Activated naive CD8-positive, alpha-beta T cell treated with anti-CD3 and anti-CD28 coated beads, Interleukin-2, amount 10 ng/mL, durations not matched to agents 7 days and 5 days (primary cell): ENCODE measurements at regions not wholly inside any gene's neighbourhood (a gene's known extent, or its start where the extent isn't known, plus 50 kb on each side); places are given as distances from the start of the nearest gene placed in this dataset.

Experiments
- ATAC-seq: fragments of 150-1000 bp; cut with Tn5 transposase; one replicate; pipeline ENCODE4 v1.10.0; 2021; ENCODE audit warnings: low read depth, moderate library complexity
- POLR2A ChIA-PET: fragments of 350-600 bp; sonication (Branson Sonifier 250); formaldehyde crosslinking; loops from one replicate; lab custom pipeline; 2021; ENCODE audit warnings: antibody characterized with exemption; lab: Charles Lee
- DNase-seq: peaks from one replicate; pipeline ENCODE4 v3.0.0; 2021
- H3K27ac Mint-ChIP-seq: one replicate; pipeline ENCODE4 v1.8.0; 2022; ENCODE audit warnings: mild to moderate bottlenecking, mixed read lengths
- H3K27me3 Mint-ChIP-seq: one replicate; pipeline ENCODE4 v1.8.0; 2022; ENCODE audit warnings: mild to moderate bottlenecking, moderate library complexity, mixed read lengths
- H3K36me3 Mint-ChIP-seq: one replicate; pipeline ENCODE4 v1.8.0; 2021; ENCODE audit warnings: mild to moderate bottlenecking, mixed read lengths
- H3K4me1 Mint-ChIP-seq: one replicate; pipeline ENCODE4 v1.8.0; 2021; ENCODE audit warnings: mixed read lengths
- H3K4me3 Mint-ChIP-seq: one replicate; pipeline ENCODE4 v1.8.0; 2022; ENCODE audit warnings: mild to moderate bottlenecking, moderate library complexity, mixed read lengths
- H3K9me3 Mint-ChIP-seq: one replicate; pipeline ENCODE4 v1.8.0; 2021; ENCODE audit warnings: mixed read lengths

DNA sequence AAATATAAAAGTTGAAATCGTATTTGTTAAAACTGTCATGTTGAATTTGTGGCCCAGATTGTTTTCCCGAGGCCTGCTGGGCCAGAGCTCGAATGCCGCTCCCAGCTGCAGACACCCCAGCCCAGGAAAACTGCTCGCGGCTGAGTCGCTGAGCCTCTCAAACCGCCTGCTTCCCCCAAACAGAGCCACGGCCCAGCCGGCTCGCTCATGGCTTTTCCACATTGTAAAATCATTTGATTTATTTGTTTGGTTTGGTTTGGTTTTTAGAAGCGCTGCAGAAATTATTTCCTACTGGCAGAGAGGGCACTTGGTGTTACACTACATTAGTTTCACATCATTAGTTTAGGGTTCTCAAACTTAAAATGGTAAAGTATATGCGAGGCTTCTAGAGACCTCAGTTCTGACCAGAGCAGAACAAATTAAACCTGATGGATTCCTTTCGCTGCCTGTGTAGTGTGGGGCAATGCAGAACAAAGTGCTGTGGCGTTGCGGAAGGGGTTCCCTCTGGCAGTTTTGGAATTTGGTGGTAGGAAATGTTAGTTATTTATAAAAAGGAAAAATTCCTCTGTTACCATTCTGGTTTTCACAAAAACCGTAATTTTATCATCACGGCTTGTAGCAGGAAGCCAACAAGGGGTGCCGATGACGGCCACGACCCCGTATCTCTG is 156.5 kb upstream of the PITX1 start:
- DNase-seq (no peak), ATAC-seq (no peak)
- H3K27me3 Mint-ChIP-seq, result peaks cover 48% of the 10 kb centered on the region
- no peaks in the 10 kb centered on the region for H3K36me3 Mint-ChIP-seq
- no peak overlapping the region for H3K27ac Mint-ChIP-seq
- peaks cover 5% of the 10 kb centered on the region for H3K4me1 Mint-ChIP-seq
- no peak overlapping the region for H3K4me3 Mint-ChIP-seq
- POLR2A ChIA-PET, result interaction anchor here (0.7 kb wide), 1 partner anchor 452 kb away, joined by 3 read pairs; the partner anchor contains the start of gene CAMLG
- H3K9me3 Mint-ChIP-seq, result no peaks in the 10 kb centered on the region

GRCh38 chr5:135189024-135189423 is 155.0 kb upstream of the PITX1 start:
- no peak overlapping the region for H3K27ac Mint-ChIP-seq
- POLR2A ChIA-PET, result no interaction called here
- no peaks in the 10 kb centered on the region for H3K36me3 Mint-ChIP-seq
- no peak for ATAC-seq
- no peaks in the 10 kb centered on the region for H3K9me3 Mint-ChIP-seq
- peaks cover 44% of the 10 kb centered on the region for H3K27me3 Mint-ChIP-seq
- DNase-seq, result no peak
- H3K4me1 Mint-ChIP-seq, result peaks cover 5% of the 10 kb centered on the region
- H3K4me3 Mint-ChIP-seq, result no peak overlapping the region

DNA sequence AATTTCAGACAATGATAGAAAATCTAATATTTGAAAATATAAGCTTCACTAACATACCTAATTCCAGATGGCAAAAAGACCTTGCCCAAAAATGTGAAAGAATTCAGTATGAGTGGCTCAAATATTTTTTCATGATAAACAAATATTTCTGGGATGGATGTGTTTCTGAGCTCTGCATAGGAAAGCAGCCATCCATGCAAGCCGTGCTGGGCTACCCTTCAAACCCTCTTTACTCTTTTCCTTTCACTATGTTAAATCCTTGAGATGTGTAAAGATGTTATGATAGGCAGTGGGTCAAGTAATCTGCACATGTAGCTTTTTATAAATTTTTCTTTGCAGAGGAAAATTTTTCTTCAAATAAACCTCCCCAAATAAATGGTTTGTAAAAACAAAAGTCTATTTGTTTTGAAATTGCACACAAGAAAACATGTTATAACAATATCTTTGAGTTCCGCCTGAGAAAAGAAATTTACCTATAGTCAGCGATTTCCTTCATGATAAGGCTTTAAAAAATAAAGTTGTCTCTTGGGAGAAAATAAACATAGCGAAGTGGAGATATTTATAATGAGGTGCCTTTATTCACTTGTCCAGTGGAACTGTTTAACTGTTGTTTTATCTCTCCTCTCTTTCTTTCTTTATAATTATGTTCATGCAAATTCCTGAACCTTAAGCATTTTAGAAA is 154.3 kb upstream of the PITX1 start:
- no peak overlapping the region for H3K27ac Mint-ChIP-seq
- POLR2A ChIA-PET, result no interaction called here
- no peaks in the 10 kb centered on the region for H3K9me3 Mint-ChIP-seq
- ATAC-seq (no peak), DNase-seq (no peak)
- no peaks in the 10 kb centered on the region for H3K36me3 Mint-ChIP-seq
- H3K4me3 Mint-ChIP-seq, result no peak overlapping the region
- H3K4me1 Mint-ChIP-seq, result peaks cover 5% of the 10 kb centered on the region
- H3K27me3 Mint-ChIP-seq, result peaks cover 42% of the 10 kb centered on the region

DNA sequence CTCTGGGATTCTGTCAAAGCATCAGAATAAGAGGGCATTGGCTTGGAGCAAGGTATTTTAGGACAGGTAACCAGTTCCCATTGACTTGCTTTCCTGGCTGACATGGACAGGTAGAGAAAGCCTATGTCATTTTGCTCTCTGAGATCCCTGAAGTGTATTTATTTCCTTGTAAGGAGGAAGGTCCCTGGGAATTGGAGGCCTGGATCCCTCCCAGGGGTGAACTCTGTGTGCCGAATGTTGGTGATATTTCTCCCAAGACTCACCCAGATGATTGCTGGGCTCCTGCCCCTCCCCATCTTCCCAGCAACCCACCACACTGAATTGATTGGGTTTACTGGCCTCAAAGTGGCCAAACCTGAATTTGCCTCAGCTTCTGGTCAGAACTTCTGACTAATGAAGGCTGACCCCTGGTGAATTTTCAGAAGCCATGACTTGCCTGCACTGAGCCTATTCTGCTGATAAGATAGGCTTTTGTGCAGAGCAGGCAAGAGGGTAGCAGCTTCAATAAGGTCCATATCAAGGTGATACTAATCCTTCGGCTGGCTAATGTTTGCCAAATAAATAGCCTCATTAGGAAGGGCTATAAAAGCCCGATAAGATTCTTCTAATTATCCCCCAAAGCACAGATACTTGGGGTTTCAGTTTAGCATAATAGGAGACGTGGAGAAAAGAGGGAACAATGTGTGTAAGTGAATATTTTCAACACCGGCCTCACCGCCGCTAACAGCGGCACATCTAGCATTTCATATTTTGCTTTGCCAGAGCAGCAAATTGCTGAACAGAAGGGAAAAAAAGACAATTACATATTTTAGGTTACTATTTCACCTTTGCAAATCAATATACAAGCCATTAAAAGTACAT is 152.9 kb upstream of the PITX1 start:
- Mint-ChIP-seq H3K27me3 (peaks cover 36% of the 10 kb centered on the region), H3K4me1 (peaks cover 5% of the 10 kb centered on the region), H3K9me3 (no peaks in the 10 kb centered on the region), H3K4me3 (no peak overlapping the region), H3K27ac (no peak overlapping the region), H3K36me3 (no peaks in the 10 kb centered on the region)
- ATAC-seq (no peak), DNase-seq (no peak)
- POLR2A ChIA-PET, result no interaction called here

DNA sequence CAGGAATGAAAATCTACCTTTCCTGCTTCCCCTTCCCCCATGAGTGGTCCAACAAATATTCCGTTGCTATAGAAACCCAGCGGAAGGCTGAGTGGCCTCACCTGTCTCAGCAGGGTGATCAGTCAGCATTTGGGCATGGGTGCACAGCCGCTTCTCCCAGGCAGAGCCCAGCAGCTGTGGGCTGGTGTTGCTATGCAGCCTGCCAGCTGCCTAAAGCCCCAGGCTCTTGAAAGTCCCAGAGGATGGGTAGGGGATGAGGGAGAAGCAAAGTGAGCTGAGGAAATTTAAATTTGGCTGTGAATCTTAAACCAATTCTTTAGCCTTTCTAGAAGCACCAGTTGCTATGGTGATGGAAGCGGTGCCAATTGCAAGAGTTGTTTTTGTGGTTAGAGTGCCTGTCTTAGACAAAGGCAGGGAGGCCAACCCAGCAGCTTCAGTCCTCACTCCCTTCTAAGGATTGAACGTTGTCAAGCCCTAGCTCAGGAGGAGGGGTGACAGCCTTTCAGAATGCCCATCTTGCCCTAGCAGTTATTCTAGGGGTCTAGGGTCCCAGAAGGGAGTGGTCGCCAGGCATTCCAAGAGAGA is 151.5 kb upstream of the PITX1 start:
- DNase-seq (no peak), ATAC-seq (no peak)
- Mint-ChIP-seq H3K27me3 (peaks cover 32% of the 10 kb centered on the region), H3K4me1 (no peaks in the 10 kb centered on the region), H3K27ac (no peak overlapping the region), H3K9me3 (no peaks in the 10 kb centered on the region), H3K36me3 (no peaks in the 10 kb centered on the region), H3K4me3 (no peak overlapping the region)
- POLR2A ChIA-PET, result no interaction called here

DNA sequence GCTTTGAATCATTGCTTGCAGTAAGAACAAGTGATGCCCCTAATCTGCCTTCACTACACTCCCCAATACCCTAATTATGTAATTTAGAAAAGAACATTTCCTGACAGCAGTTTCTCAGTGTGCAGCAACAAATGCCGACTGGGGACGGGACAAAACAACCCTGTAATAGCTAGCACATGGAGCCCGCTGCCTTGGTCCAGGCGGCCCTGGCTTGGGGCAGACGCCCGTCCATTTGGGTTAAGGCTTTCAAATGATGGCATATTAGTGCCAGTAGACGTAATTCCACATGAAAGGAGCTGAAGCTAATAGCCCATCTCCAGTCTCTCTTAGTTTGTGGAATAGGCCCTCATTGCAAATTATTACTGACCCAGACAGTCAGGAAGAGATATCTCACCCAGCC is 150.6 kb upstream of the PITX1 start:
- Mint-ChIP-seq H3K27ac (no peak overlapping the region), H3K4me3 (no peak overlapping the region), H3K27me3 (peaks cover 23% of the 10 kb centered on the region), H3K4me1 (no peaks in the 10 kb centered on the region), H3K9me3 (no peaks in the 10 kb centered on the region), H3K36me3 (no peaks in the 10 kb centered on the region)
- ATAC-seq (no peak), DNase-seq (no peak)
- POLR2A ChIA-PET, result no interaction called here

DNA sequence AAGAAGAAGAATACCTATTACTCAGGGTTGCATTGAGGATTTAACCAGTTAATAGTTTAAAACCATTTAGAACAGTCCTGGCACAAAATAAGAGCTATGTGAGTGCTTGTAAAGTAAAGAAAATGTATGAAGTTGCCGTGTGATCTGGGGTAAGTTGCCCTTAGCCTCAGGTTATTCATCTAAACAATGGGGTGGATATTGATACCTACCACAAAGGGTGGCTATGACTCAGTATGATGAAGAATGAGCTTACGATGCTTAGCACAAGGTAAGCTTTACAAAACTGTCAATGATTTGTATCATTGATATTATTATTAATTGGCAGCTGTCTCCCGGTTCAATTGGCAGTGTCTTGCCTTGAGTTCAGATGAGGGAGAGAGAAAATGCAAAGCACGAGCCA is 149.4 kb upstream of the PITX1 start:
- Mint-ChIP-seq H3K4me1 (no peaks in the 10 kb centered on the region), H3K9me3 (no peaks in the 10 kb centered on the region), H3K27me3 (peaks cover 14% of the 10 kb centered on the region), H3K4me3 (no peak overlapping the region), H3K36me3 (no peaks in the 10 kb centered on the region), H3K27ac (no peak overlapping the region)
- ATAC-seq, result no peak
- DNase-seq, result no peak
- POLR2A ChIA-PET, result interaction anchor here (0.6 to 0.7 kb wide), 2 partner anchors 108 to 279 kb away, joined by 3 to 4 read pairs; no protein-coding TSS in a partner anchor

DNA sequence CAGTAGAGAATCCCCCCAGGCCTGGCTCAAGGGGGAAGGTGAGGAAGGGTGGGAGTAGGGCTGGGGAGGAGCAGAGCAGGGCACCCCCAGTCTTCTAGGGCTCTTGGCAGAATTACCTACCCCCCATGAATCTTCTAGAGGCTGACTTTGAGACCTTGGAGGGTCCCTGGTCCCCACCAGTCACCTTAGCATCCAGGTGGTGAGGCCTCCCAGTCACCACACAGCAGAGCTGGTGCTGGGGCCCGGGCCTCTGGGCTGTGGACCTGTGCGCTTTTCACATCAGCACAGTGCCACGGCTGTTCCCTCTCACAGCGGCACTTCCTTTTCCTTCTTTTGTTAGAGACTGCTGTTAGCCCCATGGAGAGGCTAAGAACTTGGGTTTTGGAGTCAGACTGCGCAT is 148.6 kb upstream of the PITX1 start:
- Mint-ChIP-seq H3K27me3 (peaks cover 8% of the 10 kb centered on the region), H3K36me3 (no peaks in the 10 kb centered on the region), H3K27ac (no peak overlapping the region), H3K4me3 (no peak overlapping the region), H3K9me3 (no peaks in the 10 kb centered on the region), H3K4me1 (no peaks in the 10 kb centered on the region)
- POLR2A ChIA-PET, result no interaction called here
- no peak for DNase-seq
- ATAC-seq, result no peak

GRCh38 chr5:135181653-135182052 is 147.6 kb upstream of the PITX1 start:
- Mint-ChIP-seq H3K4me3 (no peak overlapping the region), H3K9me3 (no peaks in the 10 kb centered on the region), H3K36me3 (no peaks in the 10 kb centered on the region), H3K27me3 (peaks cover 3% of the 10 kb centered on the region), H3K27ac (no peak overlapping the region), H3K4me1 (no peaks in the 10 kb centered on the region)
- POLR2A ChIA-PET, result no interaction called here
- DNase-seq (no peak), ATAC-seq (no peak)

DNA sequence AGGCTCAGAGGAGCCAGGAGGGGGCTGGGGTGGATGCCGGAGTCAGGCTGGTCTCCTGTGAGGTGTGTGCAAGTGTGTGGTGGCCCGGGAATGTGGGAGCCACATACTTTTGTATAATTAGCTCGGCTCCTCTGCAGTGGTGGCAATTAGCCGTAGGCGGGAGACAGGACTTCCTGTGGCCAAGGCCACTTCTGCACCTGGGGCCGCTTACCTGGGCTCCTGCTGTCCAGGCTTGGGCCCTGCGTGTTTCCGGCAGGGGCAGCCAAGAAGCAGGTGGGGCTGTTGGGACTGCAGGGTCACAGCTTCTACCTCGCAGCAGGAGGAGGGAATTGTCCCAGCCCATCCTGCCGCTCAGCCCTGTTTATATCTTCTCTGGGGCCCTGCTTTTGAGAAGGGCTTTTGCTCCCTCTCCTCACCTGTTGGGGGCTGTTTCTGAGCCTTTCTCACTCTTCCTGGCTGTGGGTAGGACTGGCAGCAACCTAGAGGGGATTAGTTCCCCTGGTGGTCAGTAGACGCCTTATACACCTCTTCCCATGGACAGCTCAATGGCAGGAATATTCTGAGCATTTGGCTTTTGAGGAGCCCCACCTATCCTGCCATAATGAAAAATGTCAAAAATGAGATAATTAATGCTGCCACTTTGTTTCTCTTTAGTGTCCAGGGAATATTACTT is 145.4 kb upstream of the PITX1 start:
- ATAC-seq (no peak), DNase-seq (no peak)
- H3K4me3 Mint-ChIP-seq, result no peak overlapping the region
- no peaks in the 10 kb centered on the region for H3K9me3 Mint-ChIP-seq
- no peak overlapping the region for H3K27ac Mint-ChIP-seq
- H3K4me1 Mint-ChIP-seq, result no peaks in the 10 kb centered on the region
- POLR2A ChIA-PET, result no interaction called here
- H3K27me3 Mint-ChIP-seq, result peaks cover 2% of the 10 kb centered on the region
- H3K36me3 Mint-ChIP-seq, result no peaks in the 10 kb centered on the region

- Mint-ChIP-seq H3K27ac (no peak overlapping the region), H3K4me1 (no peaks in the 10 kb centered on the region), H3K4me3 (no peak overlapping the region), H3K36me3 (no peaks in the 10 kb centered on the region), H3K9me3 (no peaks in the 10 kb centered on the region), H3K27me3 (peaks cover 3% of the 10 kb centered on the region)
- ATAC-seq (no peak), DNase-seq (no peak)
- POLR2A ChIA-PET, result no interaction called here
These were observed 144.6 kb upstream of the PITX1 start for GRCh38 chr5:135178476-135179155.

- no peak for DNase-seq
- H3K36me3 Mint-ChIP-seq, result no peaks in the 10 kb centered on the region
- peaks cover 9% of the 10 kb centered on the region for H3K27me3 Mint-ChIP-seq
- H3K4me1 Mint-ChIP-seq, result no peaks in the 10 kb centered on the region
- H3K9me3 Mint-ChIP-seq, result no peaks in the 10 kb centered on the region
- no peak overlapping the region for H3K4me3 Mint-ChIP-seq
- POLR2A ChIA-PET, result no interaction called here
- ATAC-seq, result no peak
- H3K27ac Mint-ChIP-seq, result no peak overlapping the region
These were observed 143.6 kb upstream of the PITX1 start for GRCh38 chr5:135177591-135177990.
